HL-60 (cell line): ENCODE measurements at regions not wholly inside any gene's neighbourhood (a gene's known extent, or its start where the extent isn't known, plus 50 kb on each side); places are given as distances from the start of the nearest gene placed in this dataset.

Experiments used
- DNase-seq, 2 experiments: peaks; one replicate each; pipeline ENCODE4 v3.0.0-alpha.2; 2010 to 2020; ENCODE audit warnings: low read depth in 1 of 2, low spot score in 1 of 2
- H3K27ac ChIP-seq: fragments of 250-450 bp; sonication (Bioruptor Pico); replicated peaks from 2 replicates; pipeline ENCODE4 v1.5.1; 2020; ENCODE audit warnings: mild to moderate bottlenecking, moderate library complexity
- H3K27me3 ChIP-seq: fragments of 250-450 bp; sonication (Bioruptor Pico); 2 replicates; pipeline ENCODE4 v1.5.1; 2021; ENCODE audit warnings: mild to moderate bottlenecking, moderate library complexity; ENCODE audit not compliant: insufficient read depth, poor library complexity, severe bottlenecking
- H3K4me3 ChIP-seq: replicated peaks from 2 replicates; pipeline ENCODE4 v1.5.1; 2011; ENCODE audit warnings: mild to moderate bottlenecking, control low read depth, low read length; ENCODE audit not compliant: insufficient read depth
- CTCF ChIP-seq: IDR thresholded peaks from one replicate; pipeline ENCODE4 v1.5.1; 2011; ENCODE audit warnings: low read length, control low read depth, inconsistent platforms; ENCODE audit not compliant: insufficient read depth
- GABPA ChIP-seq: IDR thresholded peaks from 2 replicates; pipeline ENCODE4 v1.6.1; 2012; ENCODE audit warnings: low read depth
- POLR2AphosphoS5 ChIP-seq: IDR thresholded peaks from 2 replicates; pipeline ENCODE4 v1.6.1; 2012; ENCODE audit warnings: low read depth
- REST ChIP-seq: IDR thresholded peaks from 2 replicates; pipeline ENCODE4 v1.6.1; 2012; ENCODE audit warnings: low read depth; ENCODE audit not compliant: insufficient replicate concordance
- SPI1 ChIP-seq: IDR thresholded peaks from 2 replicates; pipeline ENCODE4 v1.6.1; 2012; ENCODE audit warnings: low read depth, mild to moderate bottlenecking, borderline replicate concordance

- TF ChIP-seq CTCF (no peak), GABPA (no peak), REST (no peak), POLR2AphosphoS5 (no peak), SPI1 (no peak)
- no peak for DNase-seq
- H3K27ac ChIP-seq, result no peak overlapping the region
- no peak overlapping the region for H3K4me3 ChIP-seq
- no peaks in the 10 kb centered on the region for H3K27me3 ChIP-seq
Observed at GRCh38 chr1:78755986-78756385, 106.4 kb downstream of the IFI44 start.

- TF ChIP-seq GABPA, result no peak
- TF ChIP-seq POLR2AphosphoS5, result no peak
- no peak for TF ChIP-seq CTCF
- DNase-seq, result no peak
- Histone ChIP-seq H3K4me3 (no peak overlapping the region), H3K27ac (no peak overlapping the region), H3K27me3 (no peaks in the 10 kb centered on the region)
Observed at GRCh38 chr1:78758506-78758905, 108.9 kb downstream of the IFI44 start.

- Histone ChIP-seq H3K4me3 (no peak overlapping the region), H3K27ac (no peak overlapping the region), H3K27me3 (no peaks in the 10 kb centered on the region)
- DNase-seq, result no peak
- no peak for TF ChIP-seq REST
- TF ChIP-seq SPI1, result no peak
- no peak for TF ChIP-seq POLR2AphosphoS5
- TF ChIP-seq CTCF, result no peak
- no peak for TF ChIP-seq GABPA
Observed at GRCh38 chr1:78759881-78760280, 110.2 kb downstream of the IFI44 start.

GRCh38 chr1:78760858-78761257 lies 111.2 kb downstream of the IFI44 start:
- no peak overlapping the region for H3K4me3 ChIP-seq
- no peak overlapping the region for H3K27ac ChIP-seq
- DNase-seq, result no peak
- H3K27me3 ChIP-seq, result no peaks in the 10 kb centered on the region
- TF ChIP-seq SPI1 (no peak), POLR2AphosphoS5 (no peak), GABPA (no peak), CTCF (no peak), REST (no peak)
